ENCODE measurements at regions not wholly inside any gene's neighbourhood (a gene's known extent, or its start where the extent isn't known, plus 50 kb on each side); places are given as distances from the start of the nearest gene placed in this dataset.

- peaks cover 27% of the 10 kb centered on the region for H3K4me1 Mint-ChIP-seq
- no peak overlapping the region for H3K4me3 Mint-ChIP-seq
- H3K27ac Mint-ChIP-seq, result no peak overlapping the region
- no peak for DNase-seq
- no peaks in the 10 kb centered on the region for H3K36me3 Mint-ChIP-seq (ENCODE audit: low read depth)
- H3K9me3 Mint-ChIP-seq, result peaks cover 3% of the 10 kb centered on the region
- peaks cover 6% of the 10 kb centered on the region for H3K27me3 Mint-ChIP-seq (ENCODE audit: low read depth, poor library complexity)
- no peak for TF ChIP-seq CTCF (IDR thresholded peaks at IDR 0.05)
Observed at GRCh38 chr2:16171425-16171920, 231.1 kb downstream of the MYCN start.

GRCh38 chr2:16170675-16171424 is 230.5 kb downstream of the MYCN start:
- DNase-seq, result no peak
- Mint-ChIP-seq H3K27me3 (ENCODE audit: low read depth, poor library complexity) (peaks cover 6% of the 10 kb centered on the region), H3K36me3 (ENCODE audit: low read depth) (no peaks in the 10 kb centered on the region), H3K4me1 (peaks cover 30% of the 10 kb centered on the region), H3K4me3 (no peak overlapping the region), H3K9me3 (peaks cover 3% of the 10 kb centered on the region), H3K27ac (no peak overlapping the region)
- TF ChIP-seq CTCF (IDR thresholded peaks at IDR 0.05), result no peak

- Mint-ChIP-seq H3K36me3 (ENCODE audit: low read depth) (no peaks in the 10 kb centered on the region), H3K4me1 (peaks cover 33% of the 10 kb centered on the region), H3K9me3 (peaks cover 3% of the 10 kb centered on the region), H3K27ac (no peak overlapping the region), H3K27me3 (ENCODE audit: low read depth, poor library complexity) (peaks cover 6% of the 10 kb centered on the region), H3K4me3 (no peak overlapping the region)
- no peak for DNase-seq
- TF ChIP-seq CTCF (IDR thresholded peaks at IDR 0.05), result no peak
Observed at GRCh38 chr2:16169381-16169960, 229.1 kb downstream of the MYCN start.

- no peaks in the 10 kb centered on the region for H3K36me3 Mint-ChIP-seq (ENCODE audit: low read depth)
- peak overlapping the region; percentile 86 for H3K27ac Mint-ChIP-seq
- peaks cover 3% of the 10 kb centered on the region for H3K9me3 Mint-ChIP-seq
- H3K4me3 Mint-ChIP-seq, result no peak overlapping the region
- peaks cover 33% of the 10 kb centered on the region for H3K4me1 Mint-ChIP-seq
- TF ChIP-seq CTCF (IDR thresholded peaks at IDR 0.05), result no peak
- peaks cover 6% of the 10 kb centered on the region for H3K27me3 Mint-ChIP-seq (ENCODE audit: low read depth, poor library complexity)
- DNase-seq, result no peak
Observed at GRCh38 chr2:16168506-16169264, 228.3 kb downstream of the MYCN start.

GRCh38 chr2:16167870-16168426 is 227.6 kb downstream of the MYCN start:
- H3K27ac Mint-ChIP-seq, result no peak overlapping the region
- no peak for TF ChIP-seq CTCF (IDR thresholded peaks at IDR 0.05)
- H3K4me1 Mint-ChIP-seq, result peaks cover 35% of the 10 kb centered on the region
- peaks cover 6% of the 10 kb centered on the region for H3K27me3 Mint-ChIP-seq (ENCODE audit: low read depth, poor library complexity)
- peaks cover 3% of the 10 kb centered on the region for H3K9me3 Mint-ChIP-seq
- no peaks in the 10 kb centered on the region for H3K36me3 Mint-ChIP-seq (ENCODE audit: low read depth)
- DNase-seq, result no peak
- no peak overlapping the region for H3K4me3 Mint-ChIP-seq

Data from nephron progenitor cell (in vitro differentiated cells).